IMR-90 (cell line): ENCODE measurements at regions not wholly inside any gene's neighbourhood (a gene's known extent, or its start where the extent isn't known, plus 50 kb on each side); places are given as distances from the start of the nearest gene placed in this dataset.

Source experiments
- CEBPB ChIP-seq: IDR thresholded peaks from 2 replicates; pipeline ENCODE4 v1.6.1; 2012; ENCODE audit warnings: low read depth, low read length, improper control_type of control experiment
- CTCF ChIP-seq: conservative IDR thresholded peaks from 2 replicates; pipeline ENCODE4 v1.5.1; 2012; ENCODE audit warnings: mild to moderate bottlenecking, low read depth, low read length, improper control_type of control experiment
- ELK1 ChIP-seq: fragments of 150-350 bp; IDR thresholded peaks from 2 replicates; pipeline ENCODE4 v1.6.1; 2016; ENCODE audit warnings: low read depth, mild to moderate bottlenecking, low read length, moderate library complexity, borderline replicate concordance
- FOS ChIP-seq: fragments of 150-350 bp; IDR thresholded peaks from 2 replicates; pipeline ENCODE4 v1.6.1; 2016; ENCODE audit warnings: low read depth, low read length
- MAFK ChIP-seq: IDR thresholded peaks from 2 replicates; pipeline ENCODE4 v1.6.1; 2012; ENCODE audit warnings: low read depth, low read length, improper control_type of control experiment
- MXI1 ChIP-seq: IDR thresholded peaks from 2 replicates; pipeline ENCODE4 v1.6.1; 2012; ENCODE audit warnings: low read depth, mild to moderate bottlenecking, low read length, moderate library complexity, borderline replicate concordance
- POLR2A ChIP-seq: IDR thresholded peaks from 2 replicates; pipeline ENCODE4 v1.6.1; 2012; ENCODE audit warnings: mild to moderate bottlenecking, low read depth, low read length
- RAD21 ChIP-seq: IDR thresholded peaks from 2 replicates; pipeline ENCODE4 v1.6.1; 2012; ENCODE audit warnings: low read length, improper control_type of control experiment
- RCOR1 ChIP-seq: IDR thresholded peaks from 2 replicates; pipeline ENCODE4 v1.6.1; 2012; ENCODE audit warnings: mild to moderate bottlenecking, low read length, improper control_type of control experiment; ENCODE audit not compliant: insufficient replicate concordance
- RFX5 ChIP-seq: IDR thresholded peaks from 2 replicates; pipeline ENCODE4 v1.8.0; 2012; ENCODE audit warnings: low read depth, mild to moderate bottlenecking, low read length, moderate library complexity
- SMC3 ChIP-seq: fragments of 150-350 bp; IDR thresholded peaks from 2 replicates; pipeline ENCODE4 v1.6.1; 2016; ENCODE audit warnings: low read depth, mild to moderate bottlenecking, antibody characterized with exemption, low read length, moderate library complexity

- TF ChIP-seq SMC3 (no peak), CTCF (no peak), POLR2A (no peak), MAFK (no peak), RAD21 (no peak), RFX5 (no peak), RCOR1 (no peak), ELK1 (no peak), CEBPB (no peak), FOS (no peak), MXI1 (no peak)
These were observed 54.6 kb upstream of the NCAM2 start for GRCh38 chr21:20943561-20943997.
